ENCODE measurements at regions not wholly inside any gene's neighbourhood (a gene's known extent, or its start where the extent isn't known, plus 50 kb on each side); places are given as distances from the start of the nearest gene placed in this dataset.

GRCh38 chr3:174462916-174463315, 396.2 kb upstream of the NAALADL2 start:
- Mint-ChIP-seq H3K4me3 (ENCODE audit: unreplicated experiment) (no peak overlapping the region), H3K27me3 (ENCODE audit: unreplicated experiment) (no peaks in the 10 kb centered on the region), H3K9me3 (ENCODE audit: unreplicated experiment) (no peaks in the 10 kb centered on the region), H3K27ac (ENCODE audit: unreplicated experiment) (no peak overlapping the region), H3K36me3 (ENCODE audit: unreplicated experiment) (no peaks in the 10 kb centered on the region), H3K4me1 (ENCODE audit: unreplicated experiment) (peaks cover 14% of the 10 kb centered on the region)
- no peak for DNase-seq (ENCODE audit: extremely low spot score, unreplicated experiment)
- TF ChIP-seq CTCF (IDR thresholded peaks at IDR 0.05), result no peak

- no peak overlapping the region for H3K4me3 Mint-ChIP-seq (ENCODE audit: unreplicated experiment)
- no peak for DNase-seq (ENCODE audit: extremely low spot score, unreplicated experiment)
These were observed 394.0 kb upstream of the NAALADL2 start for GRCh38 chr3:174465177-174465576.

GRCh38 chr3:174466471-174467054, 392.6 kb upstream of the NAALADL2 start:
- no peak for TF ChIP-seq CTCF (IDR thresholded peaks at IDR 0.05)
- DNase-seq (ENCODE audit: extremely low spot score, unreplicated experiment), result no peak
- H3K4me3 Mint-ChIP-seq (ENCODE audit: unreplicated experiment), result no peak overlapping the region
- H3K36me3 Mint-ChIP-seq (ENCODE audit: unreplicated experiment), result no peaks in the 10 kb centered on the region
- no peaks in the 10 kb centered on the region for H3K9me3 Mint-ChIP-seq (ENCODE audit: unreplicated experiment)
- no peak overlapping the region for H3K27ac Mint-ChIP-seq (ENCODE audit: unreplicated experiment)
- H3K4me1 Mint-ChIP-seq (ENCODE audit: unreplicated experiment), result peaks cover 22% of the 10 kb centered on the region
- no peaks in the 10 kb centered on the region for H3K27me3 Mint-ChIP-seq (ENCODE audit: unreplicated experiment)

More at GRCh38 chr3:174465177-174465576, 394.0 kb upstream of the NAALADL2 start:
- Mint-ChIP-seq H3K27ac (ENCODE audit: unreplicated experiment) (no peak overlapping the region), H3K9me3 (ENCODE audit: unreplicated experiment) (no peaks in the 10 kb centered on the region), H3K4me1 (ENCODE audit: unreplicated experiment) (peaks cover 17% of the 10 kb centered on the region), H3K36me3 (ENCODE audit: unreplicated experiment) (no peaks in the 10 kb centered on the region), H3K27me3 (ENCODE audit: unreplicated experiment) (no peaks in the 10 kb centered on the region)
- TF ChIP-seq CTCF (IDR thresholded peaks at IDR 0.05), result no peak

- no peak for TF ChIP-seq CTCF (IDR thresholded peaks at IDR 0.05)
- no peaks in the 10 kb centered on the region for H3K9me3 Mint-ChIP-seq (ENCODE audit: unreplicated experiment)
- no peaks in the 10 kb centered on the region for H3K27me3 Mint-ChIP-seq (ENCODE audit: unreplicated experiment)
These were observed 381.6 kb upstream of the NAALADL2 start for GRCh38 chr3:174477491-174477890.

GRCh38 chr3:174480767-174481166, 378.4 kb upstream of the NAALADL2 start:
- Mint-ChIP-seq H3K4me3 (ENCODE audit: unreplicated experiment) (no peak overlapping the region), H3K36me3 (ENCODE audit: unreplicated experiment) (no peaks in the 10 kb centered on the region), H3K27ac (ENCODE audit: unreplicated experiment) (no peak overlapping the region), H3K4me1 (ENCODE audit: unreplicated experiment) (no peaks in the 10 kb centered on the region), H3K9me3 (ENCODE audit: unreplicated experiment) (peaks cover 5% of the 10 kb centered on the region), H3K27me3 (ENCODE audit: unreplicated experiment) (no peaks in the 10 kb centered on the region)
- DNase-seq (ENCODE audit: extremely low spot score, unreplicated experiment), result no peak
- TF ChIP-seq CTCF (IDR thresholded peaks at IDR 0.05), result no peak

More at GRCh38 chr3:174477491-174477890, 381.6 kb upstream of the NAALADL2 start:
- Mint-ChIP-seq H3K27ac (ENCODE audit: unreplicated experiment) (no peak overlapping the region), H3K36me3 (ENCODE audit: unreplicated experiment) (no peaks in the 10 kb centered on the region), H3K4me1 (ENCODE audit: unreplicated experiment) (no peaks in the 10 kb centered on the region), H3K4me3 (ENCODE audit: unreplicated experiment) (no peak overlapping the region)
- DNase-seq (ENCODE audit: extremely low spot score, unreplicated experiment), result no peak
